Prostate gland (tissue), 2 donors: ENCODE measurements at regions not wholly inside any gene's neighbourhood (a gene's known extent, or its start where the extent isn't known, plus 50 kb on each side); places are given as distances from the start of the nearest gene placed in this dataset.
"Not testable (repeated sequence)": the region's sequence is repeated elsewhere in the genome, so short reads cannot be mapped to it uniquely, and the experiment has no call there.

Experiments
- DNase-seq: peaks from one replicate; pipeline ENCODE4 v3.0.0-alpha.2; 2019; ENCODE audit warnings: low spot score
- H3K27ac ChIP-seq, 2 donors: fragments of 200-600 bp; sonication (generic); 2 replicates each; pipeline ENCODE4 v1.5.1; 2017 to 2019
- H3K27me3 ChIP-seq: fragments of 200-600 bp; sonication (generic); replicated peaks from 2 replicates; pipeline ENCODE4 v1.5.1; 2019; ENCODE audit not compliant: insufficient read depth
- H3K36me3 ChIP-seq, 2 donors: fragments of 200-600 bp; sonication (generic); 1 replicate in 1 of 2; 2 replicates in 1 of 2; pipeline versions ENCODE4 v1.5.1 to v1.8.1; 2017 to 2019
- H3K4me1 ChIP-seq: fragments of 200-600 bp; sonication (generic); replicated peaks from 2 replicates; pipeline ENCODE4 v1.5.1; 2019
- H3K4me3 ChIP-seq, 2 donors: fragments of 200-600 bp; sonication (generic); 2 replicates each; pipeline ENCODE4 v1.5.1; 2017 to 2019
- H3K9me3 ChIP-seq: fragments of 200-600 bp; sonication (generic); 2 replicates; pipeline ENCODE4 v1.5.1; 2017
- POLR2A ChIP-seq: fragments of 450-650 bp; IDR thresholded peaks from one replicate; pipeline ENCODE4 v1.6.1; 2016; ENCODE audit warnings: antibody characterized with exemption, mild to moderate bottlenecking
- POLR2AphosphoS5 ChIP-seq: sonication (generic); formaldehyde crosslinking; IDR thresholded peaks from one replicate; pipeline ENCODE4 v1.6.1; 2017; ENCODE audit warnings: antibody characterized with exemption
- WGBS: methylation state at CpG from one replicate; pipeline ENCODE4 v1.1.5; 2018; 5-methylcytosine and 5-hydroxymethylcytosine counted together
- intact Hi-C: fragments of 100-400 bp; cut with DNase I; formaldehyde crosslinking; loops from one replicate; pipeline ENCODE4 v1.14.2; 2022
- TF ChIP-seq, protein P1 (sequence below), 4 experiments: fragments of 200-600 bp in 2 of 4; fragments of 450-650 bp in 2 of 4; sonication (generic) in 2 of 4; IDR thresholded peaks; 1 replicate in 3 of 4; 2 replicates in 1 of 4; pipeline ENCODE4 v1.5.1; 2016 to 2019; ENCODE audit warnings: antibody characterized with exemption in 4 of 4, mild to moderate bottlenecking in 2 of 4, moderate library complexity in 2 of 4

DNA sequence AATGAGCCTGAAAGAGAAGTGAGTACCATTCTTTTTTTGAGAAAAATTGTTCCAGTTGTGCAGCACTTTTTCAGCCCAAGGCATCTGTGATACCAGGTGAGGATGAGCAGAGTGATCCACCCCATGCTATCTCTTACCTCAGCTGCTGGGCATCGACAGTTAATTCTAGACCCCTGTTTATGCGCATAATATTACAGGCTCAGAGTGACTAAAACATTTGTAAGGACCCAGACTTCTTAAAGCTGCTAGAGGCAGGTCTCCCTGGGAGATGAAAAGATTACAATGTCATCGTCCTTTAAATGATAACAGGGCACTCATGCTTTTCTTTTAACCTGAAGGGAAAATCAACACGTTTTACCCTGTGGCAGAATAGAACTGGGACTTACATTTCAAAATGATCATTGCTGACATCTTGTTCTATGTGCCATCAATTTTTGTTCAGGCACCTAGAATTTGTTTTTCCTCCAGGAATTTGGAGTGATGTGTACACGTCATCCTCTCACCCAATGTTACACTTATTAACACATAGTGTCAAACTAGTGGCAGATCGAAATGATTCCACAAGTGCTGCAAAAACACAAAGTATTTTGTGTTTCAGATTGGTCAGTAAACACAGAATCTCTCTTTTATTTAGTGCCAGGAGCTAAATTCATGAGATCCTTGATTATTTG is 684.6 kb downstream of the UTRN start:
- intact Hi-C loops: no loop called here

DNA sequence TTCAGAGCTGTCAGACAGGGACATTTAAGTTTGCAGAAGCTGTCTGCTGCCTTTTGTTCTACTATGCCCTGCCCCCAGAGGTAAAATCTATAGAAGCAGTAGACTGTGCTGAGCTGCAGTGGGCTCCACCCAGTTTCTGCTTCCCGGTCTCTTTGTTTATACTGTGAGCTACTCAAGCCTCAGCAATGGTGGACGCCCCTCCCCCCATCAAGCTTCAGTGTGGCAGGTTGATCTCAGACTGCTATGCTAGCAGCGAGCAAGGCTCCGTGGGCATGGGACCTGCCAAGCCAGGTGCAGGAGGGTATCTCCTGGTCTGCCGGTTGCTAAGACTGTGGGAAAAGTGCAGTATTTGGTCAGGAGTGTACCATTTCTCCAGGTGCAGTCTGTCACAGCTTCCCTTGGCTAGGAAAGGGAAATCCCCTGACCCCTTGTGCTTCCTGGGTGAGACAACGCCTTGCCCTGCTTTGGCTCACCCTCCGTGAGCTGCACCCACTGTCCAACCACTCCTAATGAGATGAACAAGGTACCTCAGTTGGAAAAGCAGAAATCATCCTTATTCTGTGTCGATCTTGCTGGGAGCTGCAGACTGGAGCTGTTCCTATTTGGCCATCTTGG is 692.2 kb downstream of the UTRN start:
- H3K36me3 ChIP-seq, H3K9me3 ChIP-seq, H3K4me3 ChIP-seq, H3K27me3 ChIP-seq, intact Hi-C loops, H3K27ac ChIP-seq, H3K4me1 ChIP-seq: not testable (repeated sequence)
- 31% methylated on average over 8 of the region's 8 CpGs for WGBS
- DNase-seq: peak; percentile 45

More for the DNA sequence above, 684.6 kb downstream of the UTRN start:
- Histone ChIP-seq H3K36me3 (no peaks in the 10 kb centered on the region), H3K27me3 (no peaks in the 10 kb centered on the region), H3K4me3 (no peak overlapping the region), H3K27ac (no peak overlapping the region), H3K9me3 (no peaks in the 10 kb centered on the region), H3K4me1 (no peaks in the 10 kb centered on the region)
- 68% methylated on average over 6 of the region's 6 CpGs for WGBS
- DNase-seq: no peak
- TF ChIP-seq, protein P1, sequence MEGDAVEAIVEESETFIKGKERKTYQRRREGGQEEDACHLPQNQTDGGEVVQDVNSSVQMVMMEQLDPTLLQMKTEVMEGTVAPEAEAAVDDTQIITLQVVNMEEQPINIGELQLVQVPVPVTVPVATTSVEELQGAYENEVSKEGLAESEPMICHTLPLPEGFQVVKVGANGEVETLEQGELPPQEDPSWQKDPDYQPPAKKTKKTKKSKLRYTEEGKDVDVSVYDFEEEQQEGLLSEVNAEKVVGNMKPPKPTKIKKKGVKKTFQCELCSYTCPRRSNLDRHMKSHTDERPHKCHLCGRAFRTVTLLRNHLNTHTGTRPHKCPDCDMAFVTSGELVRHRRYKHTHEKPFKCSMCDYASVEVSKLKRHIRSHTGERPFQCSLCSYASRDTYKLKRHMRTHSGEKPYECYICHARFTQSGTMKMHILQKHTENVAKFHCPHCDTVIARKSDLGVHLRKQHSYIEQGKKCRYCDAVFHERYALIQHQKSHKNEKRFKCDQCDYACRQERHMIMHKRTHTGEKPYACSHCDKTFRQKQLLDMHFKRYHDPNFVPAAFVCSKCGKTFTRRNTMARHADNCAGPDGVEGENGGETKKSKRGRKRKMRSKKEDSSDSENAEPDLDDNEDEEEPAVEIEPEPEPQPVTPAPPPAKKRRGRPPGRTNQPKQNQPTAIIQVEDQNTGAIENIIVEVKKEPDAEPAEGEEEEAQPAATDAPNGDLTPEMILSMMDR (IDR thresholded peaks at IDR 0.05): no peak
- no peak for TF ChIP-seq POLR2AphosphoS5
- no peak for TF ChIP-seq POLR2A

DNA sequence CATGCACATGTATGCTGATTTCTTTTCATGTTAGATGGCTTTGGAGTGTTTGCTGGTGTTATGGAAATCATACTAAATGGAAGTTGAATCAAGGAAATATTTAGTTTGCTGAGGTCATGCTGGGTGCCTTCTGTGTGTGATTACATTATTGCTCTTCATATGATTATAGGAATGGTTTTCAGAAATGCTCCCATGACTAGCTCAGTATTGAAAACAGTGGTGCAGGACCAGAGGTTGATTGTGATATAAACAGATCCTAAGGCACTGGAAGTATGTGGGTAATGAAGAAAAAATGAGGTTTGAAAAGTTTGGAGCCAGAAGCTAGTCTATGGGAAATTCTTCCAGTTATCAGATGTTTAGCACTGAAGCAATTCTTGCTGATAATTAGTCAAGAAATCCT is 693.1 kb downstream of the UTRN start:
- H3K4me1 ChIP-seq: no peaks in the 10 kb centered on the region
- no peak overlapping the region for H3K4me3 ChIP-seq
- H3K36me3 ChIP-seq: no peaks in the 10 kb centered on the region
- H3K9me3 ChIP-seq: no peaks in the 10 kb centered on the region
- DNase-seq: no peak
- intact Hi-C loops: no loop called here
- H3K27ac ChIP-seq: no peak overlapping the region
- no peak for TF ChIP-seq POLR2A
- TF ChIP-seq, protein P1 (IDR thresholded peaks at IDR 0.05): no peak
- TF ChIP-seq POLR2AphosphoS5: no peak
- H3K27me3 ChIP-seq: no peaks in the 10 kb centered on the region

DNA sequence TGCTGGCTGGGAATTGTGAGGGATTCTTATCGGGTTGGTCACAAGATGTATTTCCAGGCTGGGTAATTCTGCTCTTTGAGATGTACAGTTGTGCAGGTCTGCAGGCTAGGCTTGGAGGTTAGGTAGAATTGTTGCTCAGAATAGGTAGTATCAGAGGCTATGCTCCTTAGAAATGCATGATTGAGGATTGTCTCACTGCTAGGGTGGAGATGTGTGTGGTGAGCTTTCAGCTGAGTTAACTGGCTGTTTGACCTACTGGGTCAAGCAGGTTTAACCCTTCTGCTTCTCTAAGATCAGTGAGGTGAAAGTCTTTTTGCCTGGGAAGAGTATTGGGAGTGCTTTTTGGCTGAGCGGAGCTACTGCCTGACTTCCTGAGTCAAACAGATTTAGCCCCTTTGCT is 701.1 kb downstream of the UTRN start:
- no peaks in the 10 kb centered on the region for H3K36me3 ChIP-seq
- 95% methylated on average over 2 of the region's 2 CpGs for WGBS
- TF ChIP-seq, protein P1 (IDR thresholded peaks at IDR 0.05): no peak
- TF ChIP-seq POLR2A: no peak
- no peak for TF ChIP-seq POLR2AphosphoS5
- H3K4me1 ChIP-seq: no peaks in the 10 kb centered on the region
- H3K9me3 ChIP-seq: no peaks in the 10 kb centered on the region
- no peak overlapping the region for H3K4me3 ChIP-seq
- no peak for DNase-seq
- H3K27ac ChIP-seq: no peak overlapping the region
- H3K27me3 ChIP-seq: no peaks in the 10 kb centered on the region
- intact Hi-C loops: no loop called here

DNA sequence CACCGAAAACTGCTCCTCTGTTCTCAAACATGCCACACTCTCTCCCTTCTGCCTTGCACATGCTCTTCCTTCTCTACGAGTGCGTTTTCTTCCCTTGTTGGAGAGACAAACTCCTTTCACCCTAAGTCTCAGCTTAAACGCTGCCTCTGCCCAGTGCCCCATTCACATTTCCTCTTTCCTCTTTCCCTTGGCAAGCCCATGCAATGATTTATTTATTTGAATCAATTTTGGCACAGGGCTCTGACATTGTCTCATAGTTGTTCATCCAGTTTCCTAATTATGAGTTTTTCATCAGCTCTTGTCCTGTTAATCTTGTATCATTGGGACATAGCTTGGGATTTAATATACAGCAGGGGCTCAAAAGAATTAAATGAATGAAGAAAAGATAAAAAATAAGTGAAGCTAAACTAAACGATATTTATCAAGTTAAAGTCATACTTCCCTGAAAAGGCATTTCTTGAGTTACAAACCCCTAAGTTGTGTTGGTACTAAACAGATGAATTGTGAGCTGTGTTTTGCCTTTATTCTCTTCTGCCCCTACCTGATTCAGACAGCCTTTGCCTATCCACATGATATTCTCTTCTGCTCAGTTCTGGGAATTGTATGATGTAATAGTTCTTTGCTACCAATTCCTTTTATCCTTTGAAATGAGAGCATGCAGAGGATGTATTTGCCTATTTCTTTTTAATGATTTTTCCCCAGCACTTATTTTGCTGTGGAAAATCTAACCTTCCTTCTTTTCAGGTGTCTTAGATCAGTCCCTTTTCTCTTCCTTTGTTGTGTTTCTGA is 704.4 kb downstream of the UTRN start:
- no peak for TF ChIP-seq POLR2A
- peak; percentile 53 for TF ChIP-seq POLR2AphosphoS5

More for the DNA sequence above, 704.4 kb downstream of the UTRN start:
- intact Hi-C loops: no loop called here
- H3K4me1 ChIP-seq: no peaks in the 10 kb centered on the region
- WGBS: 35% methylated on average over 5 of the region's 5 CpGs
- H3K9me3 ChIP-seq: no peaks in the 10 kb centered on the region
- no peaks in the 10 kb centered on the region for H3K36me3 ChIP-seq
- no peak overlapping the region for H3K27ac ChIP-seq
- H3K4me3 ChIP-seq: no peak overlapping the region
- H3K27me3 ChIP-seq: no peaks in the 10 kb centered on the region
- peak; percentile 16 for DNase-seq
